ENCODE measurements at regions not wholly inside any gene's neighbourhood (a gene's known extent, or its start where the extent isn't known, plus 50 kb on each side); places are given as distances from the start of the nearest gene placed in this dataset.

DNA sequence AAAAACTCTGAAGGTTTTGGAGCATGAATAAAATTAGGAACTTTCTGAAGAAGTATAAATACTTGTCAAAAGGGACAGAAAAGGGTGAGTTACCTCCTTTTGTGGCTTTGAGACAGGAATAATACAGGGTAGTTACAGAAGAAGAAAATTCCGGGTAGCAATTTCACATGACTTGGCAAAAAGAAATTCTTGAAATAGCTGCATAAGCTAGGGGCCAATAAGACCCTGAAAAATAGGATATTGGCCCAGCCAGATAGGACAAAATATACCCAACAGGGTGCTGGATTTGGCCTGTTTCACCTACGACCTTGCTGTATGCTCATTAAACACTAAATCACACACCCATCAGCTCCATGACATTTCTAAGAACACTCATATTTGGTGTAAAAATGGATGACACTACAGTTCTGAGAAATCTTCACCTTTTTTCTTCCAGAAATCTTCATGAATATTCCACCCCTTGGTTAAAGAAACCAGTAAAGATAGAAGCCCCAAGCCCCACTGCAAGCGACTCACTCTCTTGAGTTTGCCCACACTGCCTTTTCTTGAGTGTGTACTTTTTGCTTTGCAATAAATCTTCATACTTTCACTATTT lies 362.7 kb downstream of the SEMA3D start:
- no peak for DNase-seq (ENCODE audit: extremely low read depth in 1 of 11, low read depth in 9 of 11, low spot score in 4 of 11)

- DNase-seq (ENCODE audit: extremely low read depth in 1 of 11, low read depth in 9 of 11, low spot score in 4 of 11), result no peak
Measured at GRCh38 chr7:84823530-84823929, 363.3 kb downstream of the SEMA3D start.

GRCh38 chr7:84822941-84823510 lies 363.8 kb downstream of the SEMA3D start:
- DNase-seq (ENCODE audit: extremely low read depth in 1 of 11, low read depth in 9 of 11, low spot score in 4 of 11), result no peak

GRCh38 chr7:84821671-84822534 lies 365.0 kb downstream of the SEMA3D start:
- no peak for DNase-seq (ENCODE audit: extremely low read depth in 1 of 11, low read depth in 9 of 11, low spot score in 4 of 11)

DNA sequence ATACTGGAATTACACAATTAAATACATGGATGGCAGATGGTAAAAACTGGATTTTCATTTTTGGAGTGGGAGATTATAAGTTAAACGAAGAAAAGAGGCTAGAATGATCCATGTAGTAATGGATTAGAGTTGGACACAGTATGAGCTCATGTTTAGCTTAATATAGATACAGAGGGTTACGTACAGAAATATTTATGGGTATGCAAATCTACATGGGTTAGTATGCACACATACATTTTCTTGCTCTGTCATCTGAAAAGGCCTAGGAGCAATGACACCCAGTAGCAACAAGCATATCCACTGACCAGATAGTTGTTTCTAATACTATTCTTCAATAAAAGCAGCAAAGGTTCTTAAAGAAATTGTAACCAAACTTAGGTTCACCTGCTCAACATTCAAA lies 366.4 kb downstream of the SEMA3D start:
- DNase-seq (ENCODE audit: extremely low read depth in 1 of 11, low read depth in 9 of 11, low spot score in 4 of 11), result no peak

DNA sequence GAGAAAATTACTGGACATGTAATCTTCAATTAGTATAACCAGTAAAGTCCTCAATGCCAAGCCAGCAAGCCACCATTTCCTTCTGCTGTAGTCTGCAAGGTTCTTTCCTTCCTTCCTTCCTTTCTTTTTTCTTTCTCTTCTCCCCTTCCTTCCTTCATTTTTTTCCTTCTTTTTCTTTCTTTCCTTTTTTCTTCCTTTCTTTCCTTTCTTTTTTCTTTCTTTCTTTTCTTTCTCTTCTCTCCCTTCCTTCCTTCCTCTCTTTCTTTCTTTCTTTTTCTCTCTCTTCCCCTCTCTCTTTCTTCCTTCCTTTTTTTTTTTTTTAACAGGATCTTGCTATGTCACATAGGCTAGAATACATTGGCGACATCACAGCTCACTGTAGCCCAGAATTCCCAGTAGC lies 369.8 kb downstream of the SEMA3D start:
- no peak for DNase-seq (ENCODE audit: extremely low read depth in 1 of 11, low read depth in 9 of 11, low spot score in 4 of 11)

DNA sequence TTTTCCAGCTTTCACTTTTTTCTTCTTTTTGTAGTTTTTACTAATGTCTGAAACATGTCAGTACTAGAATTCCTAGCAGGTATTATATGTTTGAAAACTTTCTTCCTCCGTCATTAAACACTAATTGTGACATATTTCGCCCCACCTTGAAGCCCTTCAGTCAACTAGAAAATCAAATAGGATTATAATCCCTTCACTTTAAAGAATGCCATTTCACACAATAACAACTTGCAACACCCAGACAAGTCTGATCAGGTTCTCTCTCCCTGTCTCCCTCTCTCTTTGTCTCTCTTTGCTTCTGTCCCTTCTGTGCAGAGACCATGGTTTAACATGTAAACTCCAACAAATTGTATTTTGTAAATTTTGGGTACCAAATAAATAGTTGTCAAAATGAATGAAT lies 373.5 kb downstream of the SEMA3D start:
- no peak for DNase-seq (ENCODE audit: extremely low read depth in 1 of 11, low read depth in 9 of 11, low spot score in 4 of 11)

DNA sequence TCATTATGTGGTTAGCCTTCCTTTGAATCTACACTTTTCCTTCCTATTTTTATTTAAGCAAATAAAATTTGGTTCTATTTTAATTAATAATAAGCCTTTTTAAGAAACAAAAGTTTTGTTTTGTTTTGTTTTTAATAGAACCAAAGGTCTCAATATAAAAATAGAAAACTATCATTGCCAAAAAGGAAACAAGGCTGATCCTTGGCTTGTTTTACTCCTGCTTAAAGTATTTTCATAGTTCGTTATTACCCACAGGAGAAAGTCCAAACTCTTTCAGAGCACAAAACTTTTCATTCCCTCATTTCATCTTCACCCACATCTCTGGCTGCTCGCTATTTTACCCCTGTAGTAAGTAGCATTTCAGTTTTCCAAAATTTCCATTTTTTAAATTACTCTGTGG lies 374.8 kb downstream of the SEMA3D start:
- DNase-seq (ENCODE audit: extremely low read depth in 1 of 11, low read depth in 9 of 11, low spot score in 4 of 11), result no peak

GRCh38 chr7:84811362-84811761 lies 375.5 kb downstream of the SEMA3D start:
- no peak for DNase-seq (ENCODE audit: extremely low read depth in 1 of 11, low read depth in 9 of 11, low spot score in 4 of 11)

- no peak for DNase-seq (ENCODE audit: extremely low read depth in 1 of 11, low read depth in 9 of 11, low spot score in 4 of 11)
Measured at GRCh38 chr7:84809877-84810276, 377.0 kb downstream of the SEMA3D start.

- no peak for DNase-seq (ENCODE audit: extremely low read depth in 1 of 11, low read depth in 9 of 11, low spot score in 4 of 11)
Measured at GRCh38 chr7:84803979-84804378, 382.9 kb downstream of the SEMA3D start.

DNA sequence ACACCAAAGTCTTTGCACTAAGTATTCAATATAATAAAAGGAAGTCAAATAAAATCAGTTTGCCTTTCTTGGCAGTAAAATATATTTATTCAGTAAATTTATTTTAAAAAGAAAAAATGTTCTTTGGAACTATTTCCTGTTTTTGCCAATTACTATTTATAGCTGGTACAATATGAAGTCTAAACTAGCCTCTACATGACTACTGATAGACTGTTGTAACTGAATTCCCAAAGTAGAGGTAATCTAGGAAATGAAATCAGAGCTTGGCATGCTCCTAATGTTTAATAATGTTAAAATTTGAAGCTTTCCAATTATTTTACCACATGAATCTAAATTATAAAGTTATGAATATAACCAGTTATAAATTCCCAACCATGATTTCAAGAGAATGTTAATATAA lies 385.5 kb downstream of the SEMA3D start:
- DNase-seq (ENCODE audit: extremely low read depth in 1 of 11, low read depth in 9 of 11, low spot score in 4 of 11), result no peak

GRCh38 chr7:84800846-84801245 lies 386.0 kb downstream of the SEMA3D start:
- no peak for DNase-seq (ENCODE audit: extremely low read depth in 1 of 11, low read depth in 9 of 11, low spot score in 4 of 11)

DNA sequence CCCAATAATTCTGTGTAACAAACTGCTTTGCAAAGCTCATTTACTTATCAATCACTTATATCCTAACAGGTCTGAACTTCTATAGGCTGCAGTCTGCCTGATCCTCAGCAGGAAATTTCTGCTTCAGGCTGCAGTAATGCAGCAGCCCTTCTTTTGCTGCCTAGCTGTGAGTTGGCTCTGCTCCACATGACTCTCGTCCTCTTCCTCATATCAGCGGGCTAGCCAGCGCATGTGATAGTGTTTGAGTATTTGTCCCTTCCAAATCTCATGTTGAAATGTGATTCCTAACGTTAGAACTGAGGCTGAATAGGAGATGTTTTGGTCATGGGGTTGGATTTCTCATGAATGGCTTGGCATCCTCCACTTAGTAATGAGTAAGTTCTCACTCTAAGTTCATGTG lies 387.8 kb downstream of the SEMA3D start:
- no peak for DNase-seq (ENCODE audit: extremely low read depth in 1 of 11, low read depth in 9 of 11, low spot score in 4 of 11)

- DNase-seq (ENCODE audit: extremely low read depth in 1 of 11, low read depth in 9 of 11, low spot score in 4 of 11), result no peak
Measured at GRCh38 chr7:84792231-84792893, 394.5 kb downstream of the SEMA3D start.

DNA sequence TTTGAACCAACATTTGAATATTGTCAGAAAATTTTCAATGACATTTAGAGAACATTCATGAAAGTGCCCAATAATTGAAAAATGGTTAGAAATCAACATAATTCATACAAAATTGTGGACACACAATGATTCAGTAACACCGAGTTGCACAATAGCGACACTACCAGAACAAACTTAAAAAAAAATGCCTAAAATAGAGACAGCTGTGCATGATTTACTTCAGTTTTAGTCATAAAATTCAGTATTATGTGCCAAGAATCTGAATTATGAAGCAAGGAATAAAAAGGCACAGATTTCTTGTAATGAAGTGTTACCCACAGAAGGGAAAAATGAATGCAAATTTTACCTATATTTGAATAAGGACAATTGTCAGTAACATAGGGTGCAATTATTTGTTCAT lies 396.0 kb downstream of the SEMA3D start:
- no peak for DNase-seq (ENCODE audit: extremely low read depth in 1 of 11, low read depth in 9 of 11, low spot score in 4 of 11)

DNA sequence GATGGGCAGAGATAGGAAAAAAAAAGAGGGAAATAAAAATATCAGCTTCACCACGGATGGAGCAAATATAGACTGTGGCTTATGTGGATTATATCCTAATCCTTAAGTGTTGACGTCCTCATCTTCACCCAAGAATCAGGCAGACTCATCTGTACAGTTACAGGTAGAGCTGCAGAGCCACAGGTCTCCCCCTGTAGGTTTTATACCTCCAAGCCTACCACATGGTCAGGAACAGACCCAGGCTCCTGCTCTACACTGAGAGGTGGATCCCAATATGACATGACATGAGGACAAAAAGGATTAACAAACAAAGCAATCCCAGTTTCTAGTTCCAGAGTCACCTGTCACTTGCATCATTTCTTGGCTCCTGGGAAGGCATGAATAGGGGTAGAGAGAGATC lies 400.8 kb downstream of the SEMA3D start:
- DNase-seq (ENCODE audit: extremely low read depth in 1 of 11, low read depth in 9 of 11, low spot score in 4 of 11), result no peak

GRCh38 chr7:84784450-84784849 lies 402.4 kb downstream of the SEMA3D start:
- DNase-seq (ENCODE audit: extremely low read depth in 1 of 11, low read depth in 9 of 11, low spot score in 4 of 11), result no peak

GRCh38 chr7:84783141-84783778 lies 403.6 kb downstream of the SEMA3D start:
- DNase-seq (ENCODE audit: extremely low read depth in 1 of 11, low read depth in 9 of 11, low spot score in 4 of 11), result no peak

- DNase-seq (ENCODE audit: extremely low read depth in 1 of 11, low read depth in 9 of 11, low spot score in 4 of 11), result no peak
Measured at GRCh38 chr7:84781838-84782237, 405.0 kb downstream of the SEMA3D start.

All from renal cortex interstitium (tissue), 11 donors.